ENCODE measurements at regions not wholly inside any gene's neighbourhood (a gene's known extent, or its start where the extent isn't known, plus 50 kb on each side); places are given as distances from the start of the nearest gene placed in this dataset.
A peak's percentile ranks its signal among the peaks of the same experiment; 100 is the strongest.

GRCh38 chr20:51158226-51158625, 135.3 kb upstream of the KCNG1 start (continued):
- no peak for TF ChIP-seq REST (IDR thresholded peaks at IDR 0.05; ENCODE audit: low read depth, low read length)

GRCh38 chr20:51156041-51156982, 133.4 kb upstream of the KCNG1 start:
- Histone ChIP-seq H3K36me3 (replicated peaks in 1 of 2; ENCODE audit: control insufficient read depth in 1 of 2, insufficient read depth in 2 of 2, low read length in 1 of 2) (no peaks in the 10 kb centered on the region), H3K4me1 (ENCODE audit: control insufficient read depth in 1 of 2, insufficient read depth in 2 of 2, low read depth in 1 of 2, low read length in 1 of 2) (peaks cover 0 to 47% of the 10 kb centered on the region in 2 experiments; a peak in 2 of 4 replicates), H4K20me1 (ENCODE audit: insufficient read depth) (no peaks in the 10 kb centered on the region), H2AFZ (ENCODE audit: low read depth) (no peak overlapping the region), H3K27ac (ENCODE audit: low read depth in 2 of 2, low read length in 1 of 2) (peak overlapping the region in 1 of 2 experiments; percentile 99; a peak in 2 of 4 replicates), H3K4me3 (ENCODE audit: low read depth in 2 of 2, low read length in 1 of 2) (no peak overlapping the region), H3K9ac (no peak overlapping the region), H3F3A (replicated peaks; ENCODE audit: insufficient read depth) (no peaks in the 10 kb centered on the region), H3K9me2 (no peaks in the 10 kb centered on the region), H3K4me2 (no peak overlapping the region), H3K9me3 (no peaks in the 10 kb centered on the region), H3K27me3 (ENCODE audit: insufficient read depth) (peaks cover 44% of the 10 kb centered on the region), H3K79me2 (ENCODE audit: insufficient read depth) (no peaks in the 10 kb centered on the region)
- WGBS (ENCODE audit: low lambda C conversion rate), result 15% methylated on average over 17 of the region's 17 CpGs
- peak; percentile 77 for DNase-seq
- peak; percentile 61 for TF ChIP-seq PBX3 (IDR thresholded peaks at IDR 0.05)
- TF ChIP-seq RAD21 (IDR thresholded peaks at IDR 0.05; ENCODE audit: low read length), result peak; percentile 35; the same call in 1 of the 2 replicates
- TF ChIP-seq MEF2A (IDR thresholded peaks at IDR 0.05; ENCODE audit: borderline replicate concordance, low read depth), result no peak
- TF ChIP-seq EP300 (IDR thresholded peaks at IDR 0.05; ENCODE audit: borderline replicate concordance in 1 of 2, low read depth in 1 of 2, low read length in 1 of 2), result peak in 1 of 2 experiments; percentile 99; a peak in 2 of 4 replicates
- no peak for TF ChIP-seq TAF1 (IDR thresholded peaks at IDR 0.05; ENCODE audit: borderline replicate concordance, low read depth, low read length)
- no peak for TF ChIP-seq ZBTB33 (IDR thresholded peaks at IDR 0.05; ENCODE audit: borderline replicate concordance, low read depth)
- peak; percentile 95 for TF ChIP-seq CHD2 (IDR thresholded peaks at IDR 0.05; ENCODE audit: low read length, partially characterized antibody)
- peak; percentile 41; the same call in 1 of the 2 replicates for TF ChIP-seq SMC3 (IDR thresholded peaks at IDR 0.05; ENCODE audit: low read depth, low read length)
- peak; percentile 67 for TF ChIP-seq POLR2AphosphoS5 (IDR thresholded peaks at IDR 0.05; ENCODE audit: low read depth, low read length)
- peak; percentile 97 for TF ChIP-seq FOXJ3 (CRISPR knock-in tag; IDR thresholded peaks at IDR 0.05)
- TF ChIP-seq MXI1 (IDR thresholded peaks at IDR 0.05; ENCODE audit: low read depth, low read length), result peak; percentile 56; the same call in 1 of the 2 replicates
- TF ChIP-seq EZH2phosphoT487 (IDR thresholded peaks at IDR 0.05; ENCODE audit: borderline replicate concordance, low read depth), result no peak
- peak; percentile 99 for TF ChIP-seq GATA2 (CRISPR knock-in tag; IDR thresholded peaks at IDR 0.05)
- TF ChIP-seq USF2 (IDR thresholded peaks at IDR 0.05; ENCODE audit: borderline replicate concordance, low read depth, low read length), result peak; percentile 43; the same call in 1 of the 2 replicates
- peak; percentile 72 for TF ChIP-seq TCF12 (IDR thresholded peaks at IDR 0.05)
- TF ChIP-seq MAX (IDR thresholded peaks at IDR 0.05; ENCODE audit: low read depth), result no peak
- no peak for TF ChIP-seq RFX5 (IDR thresholded peaks at IDR 0.05; ENCODE audit: low read length)
- TF ChIP-seq RCOR1 (IDR thresholded peaks at IDR 0.05; ENCODE audit: low read length), result peak; percentile 97
- ChIA-PET CTCF (interaction anchor here (0.7 to 3.9 kb wide), 7 partner anchors 24 to 169 kb away, joined by 3 to 16 read pairs (median 3); no protein-coding TSS in a partner anchor), POLR2A (interaction anchor here (0.7 to 3.0 kb wide), 6 partner anchors 23 to 149 kb away, joined by 3 to 42 read pairs (median 4); no protein-coding TSS in a partner anchor)

All from SK-N-SH (cell line).